ENCODE measurements at regions not wholly inside any gene's neighbourhood (a gene's known extent, or its start where the extent isn't known, plus 50 kb on each side); places are given as distances from the start of the nearest gene placed in this dataset.

DNA sequence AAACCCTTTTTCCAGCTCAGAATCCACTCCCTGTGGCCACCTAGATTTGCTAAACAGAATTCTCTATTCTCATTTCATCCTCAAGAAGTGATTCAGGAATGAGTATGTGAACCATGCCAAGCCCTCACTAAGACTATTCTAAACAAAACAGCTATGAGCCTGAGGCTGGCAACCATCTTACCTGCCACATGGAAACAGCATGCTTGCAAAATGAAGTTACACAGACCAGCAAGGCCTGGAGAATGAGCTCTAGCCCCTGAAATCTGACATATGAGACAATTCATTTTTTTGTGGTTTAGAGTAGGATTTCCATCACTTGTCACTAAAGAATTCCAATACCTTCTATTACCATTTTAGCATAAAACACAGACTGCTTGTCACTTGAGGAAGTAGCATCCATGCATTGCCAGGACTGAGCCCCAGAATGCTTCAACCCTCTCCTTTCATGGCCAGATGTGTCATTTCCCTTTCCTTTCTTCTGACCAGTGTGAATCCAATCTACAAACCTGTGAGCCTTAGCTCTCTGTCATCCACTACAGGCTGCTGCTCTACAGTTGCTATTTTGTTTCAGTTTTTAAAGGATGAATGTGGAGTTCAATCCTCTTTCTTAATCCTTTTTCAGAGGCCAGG, 744.3 kb upstream of the ACVR2A start:
- no peak for DNase-seq

DNA sequence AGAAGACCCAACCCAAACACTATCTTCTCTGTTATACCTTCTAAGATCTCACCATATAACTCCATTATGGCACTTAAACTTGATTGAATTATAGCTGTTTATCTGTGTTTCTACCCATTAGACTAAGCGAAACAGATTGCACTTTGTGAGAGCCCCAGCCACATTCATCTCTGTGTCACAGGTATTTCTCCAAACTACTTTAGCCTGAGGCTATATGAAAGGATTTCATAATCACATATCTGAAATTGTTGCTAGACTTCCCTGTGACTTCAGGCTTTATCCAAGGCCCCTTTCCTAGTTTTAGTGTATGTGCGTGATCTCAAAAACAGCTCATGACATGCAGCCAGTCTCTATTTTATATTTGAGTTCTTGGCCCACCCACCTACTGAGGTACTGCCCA, 745.0 kb upstream of the ACVR2A start:
- DNase-seq = no peak

DNA sequence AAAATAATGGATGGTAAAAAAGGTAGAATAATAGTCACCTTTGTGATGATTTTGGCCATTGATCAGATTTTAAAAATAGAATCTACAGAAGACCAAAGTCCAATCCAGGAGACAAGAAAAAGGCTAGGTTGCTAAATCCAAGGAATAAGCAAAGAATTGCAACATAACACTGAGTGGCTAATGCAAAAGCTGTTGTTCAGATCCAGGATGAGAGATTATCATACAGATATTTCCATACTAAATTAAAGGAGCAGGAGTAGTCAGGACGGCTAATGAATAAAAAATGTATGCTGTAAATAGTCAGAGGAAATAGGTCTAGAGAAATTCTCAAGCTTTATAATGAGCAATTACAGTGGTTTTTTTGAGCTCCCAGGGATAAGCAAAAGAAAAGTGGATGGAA, 745.9 kb upstream of the ACVR2A start:
- DNase-seq = no peak

DNA sequence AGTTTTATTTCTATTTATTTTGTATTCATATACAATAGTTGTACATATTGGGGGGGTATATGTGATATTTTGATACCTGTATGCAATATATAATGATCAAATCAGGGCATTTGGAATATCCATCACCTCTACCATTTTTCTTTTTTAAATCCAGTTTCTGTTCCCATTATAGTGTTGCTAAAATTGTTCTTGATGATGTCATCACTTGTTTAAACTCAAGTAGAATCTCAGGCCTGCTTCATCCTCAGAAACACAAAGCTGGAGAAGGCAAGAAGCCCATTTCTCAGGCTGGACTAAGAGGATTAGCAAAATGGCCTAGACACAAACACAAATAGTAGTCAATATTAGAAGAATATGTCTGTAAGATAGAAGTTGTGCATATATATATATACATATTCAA, 747.1 kb upstream of the ACVR2A start:
- DNase-seq = no peak

DNA sequence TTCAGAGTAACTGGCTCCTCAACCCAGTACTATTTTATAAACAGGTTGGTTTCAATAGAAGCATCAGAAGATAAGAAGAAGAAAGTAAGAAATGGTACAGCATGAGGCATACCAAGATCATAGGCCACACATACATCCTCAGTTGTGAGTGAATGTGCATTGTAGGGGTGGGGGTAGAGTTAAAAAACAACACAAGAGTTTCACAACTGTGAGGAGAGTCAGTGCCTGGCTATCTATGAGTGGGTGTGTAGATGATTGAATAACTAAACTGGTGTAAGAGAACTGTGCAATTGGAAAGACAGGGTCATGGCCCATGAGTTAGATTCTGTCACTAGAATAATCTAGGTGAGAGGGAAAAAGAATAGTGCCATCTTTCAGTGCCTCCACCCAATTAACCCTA, 748.2 kb upstream of the ACVR2A start:
- DNase-seq = no peak

DNA sequence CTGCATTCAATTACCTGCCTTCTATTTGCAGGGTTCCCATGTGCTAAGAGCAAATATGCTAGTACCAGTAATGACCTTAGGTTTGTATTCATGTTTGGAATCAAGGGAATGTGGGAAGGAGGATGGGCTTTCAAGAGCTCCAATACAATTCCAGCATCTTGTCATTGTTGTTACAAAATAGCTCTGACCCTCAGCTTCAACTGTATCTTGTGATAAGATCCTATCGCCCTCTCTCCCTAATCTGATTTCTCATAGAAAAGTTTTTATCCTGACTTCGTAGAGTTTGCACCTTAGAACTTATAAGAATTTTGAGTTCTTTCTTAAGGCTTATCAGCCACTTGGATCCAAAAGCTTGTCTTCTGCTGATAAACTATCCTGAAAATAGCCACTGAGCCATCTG, 749.5 kb upstream of the ACVR2A start:
- DNase-seq = no peak

DNA sequence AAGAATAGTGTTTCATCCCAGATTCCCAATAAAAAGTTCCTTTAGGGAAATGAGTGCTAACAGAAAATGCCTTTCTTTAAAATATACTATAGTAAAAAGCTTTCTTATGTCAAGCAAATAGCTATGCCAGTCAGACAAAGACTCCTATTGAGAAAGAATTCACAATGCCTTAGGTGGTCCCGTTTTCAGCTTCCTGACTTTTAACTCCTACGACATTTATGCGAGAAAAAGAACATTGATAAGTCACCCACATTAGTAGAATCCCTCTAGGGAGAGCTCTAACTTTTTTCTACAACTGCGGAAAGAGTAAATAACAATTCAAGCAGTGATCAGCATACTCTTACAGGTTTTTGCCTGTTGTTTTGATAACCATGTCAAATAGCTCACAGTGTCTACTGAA, 750.8 kb upstream of the ACVR2A start:
- no peak for DNase-seq

DNA sequence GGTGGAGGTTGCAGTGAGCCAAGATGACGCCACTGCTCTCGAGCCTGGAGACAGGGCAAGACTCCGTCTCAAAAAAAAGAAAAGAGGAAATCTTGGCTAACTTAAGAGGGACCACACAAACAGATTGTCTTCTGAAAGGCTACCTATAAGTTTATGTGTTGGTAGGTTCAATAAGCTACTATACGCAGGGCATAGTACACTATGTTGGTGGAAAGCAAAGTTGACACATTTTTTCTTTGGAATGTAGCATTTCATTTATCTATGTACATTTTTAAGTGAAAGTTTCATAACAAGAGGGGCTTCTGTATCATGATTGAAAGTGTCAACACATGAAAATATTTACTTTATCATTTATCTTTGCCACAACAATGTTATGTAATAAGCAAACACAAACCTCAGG, 752.6 kb upstream of the ACVR2A start:
- DNase-seq = no peak

DNA sequence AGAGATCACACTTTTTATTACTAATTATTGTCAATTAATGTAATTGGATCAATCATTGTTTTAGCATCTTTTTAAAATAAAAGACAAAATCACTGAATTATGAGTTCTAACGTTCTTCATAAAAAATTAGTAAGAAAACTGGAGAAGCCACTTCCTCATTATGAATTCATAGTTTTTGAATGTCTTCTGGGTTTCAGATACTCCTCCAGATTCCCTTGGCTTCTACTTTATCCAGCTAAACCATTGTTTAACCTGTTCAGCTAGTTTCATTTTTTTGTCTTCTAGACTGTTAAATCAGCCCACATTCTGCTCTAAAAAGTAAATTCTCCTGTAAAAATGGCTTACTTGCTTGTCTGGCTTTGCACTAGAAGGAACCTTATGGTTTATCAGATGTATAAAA, 753.4 kb upstream of the ACVR2A start:
- DNase-seq = no peak

DNA sequence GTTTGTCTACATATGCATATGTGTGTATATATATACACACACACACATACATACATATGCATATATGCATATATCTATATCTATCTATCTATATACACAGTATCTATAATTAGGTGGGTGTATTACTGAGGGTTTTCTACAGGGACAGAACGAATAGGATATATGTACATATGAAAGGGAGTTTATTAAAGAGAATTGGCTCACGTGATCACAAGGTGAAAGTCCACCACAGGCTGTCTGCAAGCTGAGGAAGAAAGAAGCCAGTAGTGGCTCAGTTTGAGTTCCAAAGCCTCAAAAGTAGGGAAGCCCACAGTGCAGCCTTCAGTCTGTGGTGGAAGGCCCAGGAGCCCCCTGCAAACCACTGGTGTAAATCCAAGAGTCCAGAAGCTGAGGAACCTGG, 756.0 kb upstream of the ACVR2A start:
- DNase-seq = no peak

DNA sequence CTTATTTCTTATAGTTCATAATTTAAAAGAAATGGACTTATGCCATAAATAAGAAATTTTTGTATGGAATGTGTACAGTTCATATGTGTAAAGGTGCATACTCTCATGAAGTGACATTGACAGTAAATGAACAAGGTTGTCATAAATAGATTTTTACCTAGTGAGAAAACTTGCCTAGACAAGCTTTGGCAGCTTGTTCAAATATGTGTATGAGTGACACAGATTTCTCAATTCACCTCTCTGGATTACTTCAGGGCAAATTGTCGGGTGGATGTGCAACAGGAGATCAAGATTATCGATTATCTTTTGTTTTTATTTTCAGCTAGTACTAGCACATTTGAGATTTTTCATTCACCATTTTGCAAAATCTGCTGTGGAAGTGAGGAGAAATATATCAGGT, 758.1 kb upstream of the ACVR2A start:
- no peak for DNase-seq

DNA sequence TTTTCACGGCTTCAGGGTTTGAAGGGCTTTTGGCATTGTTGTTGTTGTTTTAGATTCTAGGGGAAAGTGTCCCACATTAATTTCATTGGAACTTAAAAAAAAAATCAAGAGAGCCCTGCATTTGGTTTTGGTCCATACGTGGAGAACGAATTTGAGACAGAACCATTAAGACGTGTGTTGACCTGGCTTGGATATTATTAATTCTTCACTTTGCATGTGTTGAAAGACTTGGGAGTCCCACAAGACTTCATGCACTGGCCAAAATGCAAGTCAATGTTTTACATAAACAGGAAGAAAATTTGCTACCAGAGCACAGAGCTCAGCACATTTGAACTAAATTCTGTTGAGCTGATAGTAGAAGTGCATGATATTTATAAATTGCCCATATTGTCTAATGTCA, 761.2 kb upstream of the ACVR2A start:
- peak in 1 of 3 experiments; percentile 20 for DNase-seq

DNA sequence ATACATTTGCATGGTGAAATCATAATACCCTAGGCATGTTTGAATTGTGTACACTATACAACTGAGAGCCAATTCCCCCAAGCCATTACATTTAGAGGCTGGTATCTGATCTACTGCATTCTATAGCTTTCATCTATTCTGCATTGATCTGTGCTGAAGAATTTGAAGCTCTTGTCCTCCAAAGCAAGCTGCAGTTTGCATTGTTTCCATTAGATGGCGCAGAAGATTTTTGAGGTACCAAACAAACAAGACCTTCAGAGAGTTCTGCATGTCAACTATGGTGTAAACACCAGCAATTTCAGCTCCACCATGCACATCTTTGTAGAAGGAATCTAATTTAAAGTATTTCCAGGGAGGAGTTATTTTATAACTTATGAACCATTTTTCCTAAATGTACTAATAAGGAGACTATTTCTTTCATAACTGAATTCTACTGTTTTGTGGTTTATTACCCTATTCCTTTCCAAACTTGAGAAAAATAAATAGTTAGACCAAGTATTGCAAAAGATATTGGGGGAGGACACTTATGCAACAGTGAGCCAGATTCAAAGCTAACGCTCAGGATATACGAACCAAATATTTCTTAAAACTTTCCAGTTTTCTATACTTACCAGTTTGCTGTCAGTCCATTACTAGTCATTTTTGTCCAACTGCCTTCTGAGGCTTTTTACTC, 761.8 kb upstream of the ACVR2A start:
- peak; percentile 55 to 90 (median 78) for DNase-seq

DNA sequence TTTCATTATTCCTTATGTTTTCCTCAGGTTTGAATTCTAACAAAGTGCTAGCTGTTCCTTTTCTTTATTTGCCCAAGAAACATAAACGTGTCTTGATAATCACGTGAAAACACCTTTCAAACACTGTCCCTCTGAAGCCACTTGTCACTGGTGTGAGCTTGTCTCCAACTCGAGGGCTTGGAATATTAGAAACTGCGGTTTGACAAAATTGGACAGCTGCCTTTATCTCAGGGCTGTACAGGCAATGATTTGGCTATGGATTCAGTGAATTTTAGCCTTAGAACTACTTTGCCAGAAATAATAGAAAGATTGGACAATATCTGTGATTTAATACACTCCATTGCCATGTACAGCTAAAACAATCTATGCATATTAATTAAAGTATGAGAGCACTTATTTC, 763.0 kb upstream of the ACVR2A start:
- no peak for DNase-seq

DNA sequence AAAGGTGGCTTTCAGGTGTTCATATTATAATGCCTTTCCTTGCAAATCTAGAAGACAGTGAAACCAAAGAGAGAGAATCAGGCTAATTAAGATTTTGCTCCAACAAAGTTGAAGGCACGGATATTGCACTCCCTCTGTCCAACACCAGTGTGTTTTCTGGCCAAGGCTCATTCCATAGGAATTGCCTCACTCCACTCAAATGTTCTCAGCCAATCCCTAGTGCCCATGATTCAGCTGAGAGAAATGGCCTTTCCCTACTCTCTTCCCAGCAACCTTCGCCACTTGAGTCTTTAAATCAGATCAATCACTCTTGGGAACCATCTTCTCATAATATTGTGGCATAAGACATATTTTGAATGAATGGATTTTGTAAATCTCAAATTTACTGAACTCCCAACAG, 768.2 kb upstream of the ACVR2A start:
- no peak for DNase-seq

DNA sequence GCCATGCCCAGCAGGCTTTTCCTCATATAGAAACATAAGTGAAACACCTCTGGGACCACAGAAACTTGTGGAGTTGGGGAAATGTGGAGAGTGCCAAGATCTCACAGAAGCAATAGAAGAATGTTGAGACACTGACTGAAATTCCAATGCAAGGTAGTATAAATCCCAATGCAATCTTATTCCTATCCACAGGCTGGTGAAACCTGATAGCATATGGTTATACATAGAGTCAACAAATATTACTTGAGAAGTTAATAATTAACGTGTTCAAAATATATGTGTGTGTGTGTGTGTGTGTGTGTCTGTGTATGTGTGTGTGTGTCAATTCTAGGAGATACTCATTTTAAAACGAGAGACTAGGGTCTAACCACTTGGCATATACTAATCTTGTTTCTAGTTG, 776.8 kb upstream of the ACVR2A start:
- DNase-seq = no peak

DNA sequence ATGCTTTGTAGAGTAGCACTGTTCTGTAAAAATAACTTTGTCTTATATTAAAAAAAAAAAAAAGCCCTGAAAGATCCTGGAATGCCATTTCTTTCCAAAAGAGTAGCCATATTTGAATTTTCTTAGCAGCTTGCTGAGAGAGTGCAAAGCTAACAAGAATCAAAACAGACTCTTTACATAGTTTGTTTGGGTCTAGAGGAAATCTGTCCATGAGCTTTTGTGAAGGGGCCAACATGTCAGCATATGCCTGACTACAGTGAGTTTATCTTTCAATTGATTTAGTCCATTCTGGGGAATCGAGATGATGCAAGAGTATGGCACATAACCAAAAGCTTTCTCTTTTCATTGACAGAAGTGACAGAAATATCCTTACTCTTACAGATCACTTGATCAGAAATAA, 777.7 kb upstream of the ACVR2A start:
- no peak for DNase-seq

DNA sequence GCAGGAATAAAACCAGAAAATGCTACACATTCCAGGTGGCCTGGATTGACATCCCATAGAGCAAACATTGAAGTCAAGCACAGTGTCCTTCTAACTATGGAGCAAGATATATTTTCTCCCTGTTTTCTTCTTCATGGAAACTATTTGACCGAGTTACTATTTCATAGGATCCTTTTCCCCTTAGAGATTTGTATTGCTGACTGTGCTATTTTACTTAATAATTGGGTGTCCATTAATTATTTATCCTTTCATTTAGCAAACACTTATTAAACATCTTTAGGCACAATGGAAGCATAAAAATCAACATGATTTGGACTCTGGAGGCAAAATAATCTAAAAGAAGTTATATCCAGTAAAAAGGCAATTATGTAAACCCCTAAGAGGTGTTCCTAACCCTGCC, 782.8 kb upstream of the ACVR2A start:
- no peak for DNase-seq

DNA sequence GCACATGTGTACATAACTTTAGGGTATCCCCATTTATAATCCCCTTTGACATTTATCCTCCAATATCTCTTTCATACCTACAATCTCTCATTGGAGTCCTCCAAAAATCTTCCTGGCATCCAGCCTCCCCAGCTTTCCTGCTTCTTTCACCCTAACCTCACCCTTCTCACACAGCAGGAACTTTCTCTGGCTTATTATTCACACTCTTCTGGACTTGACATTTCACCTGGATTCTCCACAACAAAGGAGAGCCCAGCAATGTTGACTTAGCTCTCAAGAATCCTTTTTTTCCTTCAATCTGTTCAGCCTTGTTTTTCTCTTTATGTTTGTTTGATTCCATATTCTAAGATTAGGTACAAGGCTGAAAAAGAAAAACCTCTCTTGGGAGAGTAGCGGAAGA, 783.6 kb upstream of the ACVR2A start:
- DNase-seq = peak in 1 of 3 experiments; percentile 25

DNA sequence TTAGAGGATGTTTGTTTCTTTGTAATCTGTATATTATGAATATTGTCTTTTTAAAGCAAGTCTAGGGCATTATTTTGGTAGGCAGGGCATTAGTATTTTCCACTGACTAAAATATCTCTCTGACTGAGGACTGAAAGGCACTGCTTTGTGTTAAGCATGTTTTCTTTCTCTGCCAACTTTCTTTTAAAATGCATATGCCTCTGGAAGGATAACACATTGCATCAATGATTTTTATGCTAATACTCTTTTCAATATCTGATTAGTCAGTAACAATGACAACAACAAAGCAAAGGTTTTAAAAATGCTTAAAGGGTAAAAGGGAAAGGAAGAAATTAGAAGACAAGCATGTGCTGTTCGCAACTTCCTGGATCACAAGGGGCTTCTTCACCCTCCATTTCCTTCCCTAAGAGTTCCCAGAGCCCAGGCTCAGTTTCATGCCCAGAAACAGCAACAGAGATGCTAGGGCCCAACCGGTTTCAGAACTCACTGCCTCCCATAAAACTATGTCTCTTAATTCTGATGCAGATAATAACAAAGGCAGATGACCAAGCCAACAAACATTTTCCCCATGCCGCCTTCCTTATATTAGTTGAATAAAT, 786.8 kb upstream of the ACVR2A start:
- DNase-seq = no peak

DNA sequence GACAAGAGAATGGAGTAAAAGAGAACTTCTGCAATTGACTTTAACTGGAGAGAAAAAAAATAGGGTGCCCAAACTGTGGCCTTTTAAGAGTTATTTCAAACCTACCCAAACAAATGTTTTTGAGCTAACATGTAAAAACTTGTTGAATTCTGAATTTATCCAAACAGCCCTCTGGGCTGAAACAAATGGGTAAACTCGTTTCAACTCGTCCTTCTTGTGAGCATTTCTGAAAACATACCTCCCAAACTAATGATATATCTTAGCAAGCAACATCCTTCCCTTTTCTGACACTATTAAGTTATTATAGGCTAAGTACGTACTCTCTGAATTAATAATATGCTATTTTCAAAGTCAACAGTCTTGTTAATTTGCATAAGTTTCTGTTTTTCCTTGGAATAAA, 793.0 kb upstream of the ACVR2A start:
- DNase-seq = peak in 1 of 3 experiments; percentile 41

DNA sequence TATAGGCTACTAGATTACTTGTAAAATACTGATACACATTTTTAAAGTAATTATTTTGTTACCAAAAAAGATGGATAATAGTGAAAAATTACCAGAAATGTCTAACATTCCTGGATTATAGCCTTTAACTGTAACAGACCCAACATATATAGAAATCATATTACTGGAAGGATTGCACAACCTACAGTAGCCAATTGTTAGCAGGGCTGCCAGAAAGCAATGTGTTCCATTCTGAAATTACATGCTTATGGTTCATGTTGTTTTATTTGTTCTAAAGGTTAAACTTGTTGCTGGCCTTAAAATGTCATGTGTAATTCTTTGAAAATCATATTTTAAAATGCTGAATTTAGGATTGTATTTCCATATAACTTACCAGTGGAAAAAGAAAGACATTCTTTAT, 793.6 kb upstream of the ACVR2A start:
- DNase-seq = no peak

DNA sequence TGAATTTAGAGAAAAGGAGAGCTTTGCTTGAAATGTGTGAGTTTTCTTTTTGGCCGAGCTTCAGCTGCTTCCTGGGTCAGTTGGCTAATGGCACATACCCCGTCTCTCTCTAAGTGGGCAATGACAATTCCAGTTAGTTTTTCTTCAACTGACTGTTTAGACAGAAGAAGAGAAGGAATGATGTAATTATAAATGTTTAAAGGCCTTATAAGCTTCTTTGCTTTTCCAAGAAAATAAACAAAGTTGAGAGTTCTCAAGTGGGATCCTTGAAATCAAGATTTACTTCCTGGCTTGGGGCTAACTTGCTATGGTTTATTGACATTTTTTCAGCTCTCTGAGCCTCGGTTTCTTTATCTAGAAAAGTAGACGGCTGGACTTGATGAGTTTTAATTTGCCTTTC, 794.9 kb upstream of the ACVR2A start:
- no peak for DNase-seq

DNA sequence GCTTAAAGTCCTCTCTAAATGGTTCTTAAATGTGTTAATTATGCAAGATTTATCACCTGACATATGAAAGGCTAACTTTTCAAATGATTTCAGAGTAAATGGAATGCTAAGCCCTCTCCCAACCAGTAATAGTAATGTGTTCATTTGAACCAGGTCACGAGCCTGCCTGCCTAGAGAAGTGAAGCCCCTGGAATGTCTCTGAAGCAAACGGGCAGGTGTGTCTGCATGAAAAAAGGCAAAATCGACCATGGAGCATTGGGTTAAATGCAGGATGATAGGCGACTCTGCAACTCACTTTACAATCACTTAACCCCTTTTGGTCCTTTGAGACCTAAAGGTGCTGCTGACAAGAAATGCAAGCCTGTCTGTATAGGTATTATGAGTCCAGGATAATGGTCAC, 798.4 kb upstream of the ACVR2A start:
- no peak for DNase-seq

DNA sequence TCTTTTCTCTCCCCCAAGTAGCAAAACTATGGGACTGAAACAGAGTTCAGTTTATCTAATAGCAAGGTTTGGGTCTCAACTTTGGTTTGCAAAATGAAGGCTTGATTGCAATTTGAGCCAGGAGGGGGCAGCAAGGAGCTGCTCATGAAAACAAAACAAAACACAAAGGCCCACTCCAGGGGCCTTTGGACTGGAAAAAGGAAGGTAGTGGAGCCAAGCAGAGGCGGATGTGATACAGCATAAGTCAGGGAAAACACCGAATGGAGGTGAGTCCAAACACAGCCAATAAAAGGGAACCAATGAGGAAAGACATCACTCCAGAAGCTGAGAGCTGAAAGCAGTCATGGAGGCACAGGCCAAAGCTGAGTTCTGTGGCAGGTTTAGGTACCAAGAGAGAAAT, 799.7 kb upstream of the ACVR2A start:
- DNase-seq = peak; percentile 25 to 57 (median 53)
